ENCODE measurements at regions not wholly inside any gene's neighbourhood (a gene's known extent, or its start where the extent isn't known, plus 50 kb on each side); places are given as distances from the start of the nearest gene placed in this dataset.

DNA sequence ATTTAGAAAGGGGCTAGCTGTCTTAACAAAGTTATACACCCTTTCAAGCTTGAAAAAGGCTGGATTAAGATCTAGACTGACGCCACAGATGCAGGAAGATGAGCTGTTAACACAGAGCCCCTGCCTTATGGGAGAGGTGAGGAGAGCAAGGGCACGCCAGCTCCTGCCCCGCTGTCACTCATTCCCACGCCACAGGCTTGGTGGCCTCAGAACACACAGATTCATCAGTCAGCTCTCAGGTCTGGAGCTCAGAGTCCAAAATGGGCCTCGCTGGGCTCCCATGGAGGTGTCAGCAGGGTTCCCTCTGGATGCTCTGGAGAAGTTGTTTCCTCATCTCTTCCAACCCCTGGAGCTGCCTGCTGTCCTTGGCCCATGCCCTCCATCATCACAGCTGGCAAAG lies 554.2 kb downstream of the TCERG1L start:
- no peak for DNase-seq

DNA sequence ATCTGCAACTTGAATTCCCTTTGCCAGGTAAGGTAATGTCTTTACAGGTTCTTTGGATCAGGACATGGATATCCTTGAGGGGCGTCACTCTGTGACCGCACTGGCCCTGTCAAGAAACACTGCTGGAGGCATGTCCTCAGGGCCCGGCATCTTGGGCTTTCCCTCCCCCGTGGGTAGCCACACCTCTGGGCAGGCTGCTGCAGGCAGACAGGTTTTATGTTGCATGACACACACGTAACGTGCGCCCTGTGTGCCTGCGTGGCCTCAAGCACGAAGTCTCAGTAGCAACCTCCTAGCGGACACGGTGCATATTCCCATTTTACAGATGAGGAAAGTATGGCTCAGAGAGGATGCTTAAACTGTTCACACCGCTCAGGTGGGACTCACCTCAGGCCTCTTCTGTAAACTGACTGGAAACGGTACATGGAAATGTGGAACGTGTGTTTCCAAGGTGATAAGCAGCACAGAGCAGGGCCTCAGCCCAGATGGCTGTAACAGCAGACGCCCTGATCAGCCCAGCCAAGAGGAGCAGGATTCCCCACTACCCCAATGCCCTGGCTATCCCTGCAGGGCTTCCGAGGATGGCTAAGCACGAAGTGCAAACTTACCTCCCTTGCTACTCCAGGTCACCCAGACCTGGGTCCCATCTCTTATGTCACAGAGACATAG lies 553.6 kb downstream of the TCERG1L start:
- DNase-seq: no peak

- DNase-seq: no peak
These were observed 553.0 kb downstream of the TCERG1L start for GRCh38 chr10:130758529-130758928.

- DNase-seq: no peak
These were observed 550.4 kb downstream of the TCERG1L start for GRCh38 chr10:130761032-130761575.

- no peak for DNase-seq
These were observed 549.7 kb downstream of the TCERG1L start for GRCh38 chr10:130761788-130762301.

GRCh38 chr10:130762491-130762890 lies 549.0 kb downstream of the TCERG1L start:
- DNase-seq: no peak

GRCh38 chr10:130763071-130763470 lies 548.5 kb downstream of the TCERG1L start:
- DNase-seq: no peak

DNA sequence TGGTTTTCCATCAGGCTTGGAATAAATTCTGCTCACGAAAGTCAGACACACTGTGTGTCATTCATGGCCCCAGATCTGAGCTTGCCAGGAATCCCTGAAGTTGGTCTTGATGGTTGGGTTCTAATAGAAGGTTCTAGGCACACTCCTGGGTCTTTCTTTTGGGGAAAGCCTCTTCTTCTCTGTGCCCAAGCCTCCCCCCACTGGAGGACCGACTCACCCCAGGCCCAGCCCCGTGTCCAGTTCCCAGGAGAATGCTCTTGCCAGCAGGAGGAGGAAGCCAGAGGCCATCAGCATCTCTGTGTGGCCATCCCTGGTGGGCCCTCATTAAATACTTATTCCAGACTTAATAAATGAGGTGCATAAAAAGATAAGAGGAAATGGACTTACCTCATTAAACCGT lies 548.0 kb downstream of the TCERG1L start:
- no peak for DNase-seq

DNA sequence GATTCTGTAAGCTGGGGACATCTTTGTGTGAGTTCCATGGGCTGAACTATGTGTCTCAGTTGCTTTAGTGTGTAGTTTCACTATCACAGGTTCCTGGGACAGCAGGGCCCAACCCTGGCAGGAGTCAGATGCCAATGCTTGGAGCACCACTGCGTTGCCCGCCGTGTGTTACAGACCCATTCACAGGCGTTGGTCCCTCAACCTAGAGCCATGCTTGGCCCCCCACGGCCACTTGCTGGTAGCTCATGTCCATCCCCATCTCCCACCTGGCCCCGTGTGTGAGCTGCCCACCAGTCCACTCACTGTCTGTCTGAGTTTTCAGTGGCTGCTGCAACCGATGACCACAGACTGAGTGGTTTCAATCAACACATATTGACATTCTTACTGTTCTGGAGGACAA lies 546.9 kb downstream of the TCERG1L start:
- DNase-seq: no peak

DNA sequence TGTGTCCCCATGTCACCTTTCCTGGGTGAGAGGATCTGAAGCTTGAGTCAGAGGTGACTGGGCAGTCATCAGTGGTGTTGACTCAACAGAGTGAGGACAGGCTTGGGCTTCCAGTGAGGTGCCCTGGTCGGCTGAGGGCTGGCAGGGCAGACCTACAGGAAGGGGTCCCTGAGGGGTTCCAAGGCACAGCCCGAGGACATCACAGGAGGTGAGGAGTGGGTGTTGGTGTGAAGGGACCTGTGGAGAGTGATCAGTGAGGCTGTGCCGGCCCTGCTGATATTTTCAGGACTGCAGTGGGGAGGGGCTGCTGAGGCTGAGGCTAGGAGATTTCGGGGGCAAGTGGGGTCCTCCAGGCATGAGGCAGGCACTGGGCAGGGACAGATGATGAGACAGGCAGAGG lies 545.5 kb downstream of the TCERG1L start:
- DNase-seq: no peak

- no peak for DNase-seq
These were observed 544.3 kb downstream of the TCERG1L start for GRCh38 chr10:130767116-130767730.

GRCh38 chr10:130769146-130770017 lies 542.1 kb downstream of the TCERG1L start:
- no peak for DNase-seq

DNA sequence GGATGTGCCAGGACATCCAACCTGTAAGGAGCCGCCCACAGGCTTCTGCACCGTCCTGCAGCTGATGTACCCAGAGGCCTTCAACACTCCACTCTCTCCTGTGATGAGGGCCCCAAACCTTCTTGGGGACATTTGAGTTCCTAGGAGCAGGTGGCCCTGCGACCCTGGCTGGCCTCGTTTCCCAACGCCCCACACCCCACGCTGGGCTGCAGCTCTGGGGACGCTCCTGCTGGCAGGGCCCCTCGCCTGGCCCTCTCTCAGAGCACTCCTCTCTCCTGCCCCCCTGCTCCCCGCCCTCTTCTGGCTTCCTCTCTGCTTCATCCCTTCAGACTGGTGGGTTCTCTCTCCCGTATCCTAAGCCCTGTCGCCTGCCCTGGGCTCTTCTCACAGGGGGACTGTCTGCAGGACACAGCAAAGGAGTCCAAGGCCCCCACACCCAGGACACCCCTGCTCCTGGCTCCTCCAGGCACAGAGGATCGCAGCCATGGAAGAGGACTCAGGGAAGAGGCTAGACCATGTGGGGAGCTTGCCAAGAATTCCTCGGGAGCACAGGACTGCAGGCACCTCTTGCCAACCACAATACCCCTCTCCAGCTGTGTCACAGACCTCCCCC lies 541.4 kb downstream of the TCERG1L start:
- DNase-seq: no peak

GRCh38 chr10:130771491-130771946 lies 540.0 kb downstream of the TCERG1L start:
- DNase-seq: no peak

DNA sequence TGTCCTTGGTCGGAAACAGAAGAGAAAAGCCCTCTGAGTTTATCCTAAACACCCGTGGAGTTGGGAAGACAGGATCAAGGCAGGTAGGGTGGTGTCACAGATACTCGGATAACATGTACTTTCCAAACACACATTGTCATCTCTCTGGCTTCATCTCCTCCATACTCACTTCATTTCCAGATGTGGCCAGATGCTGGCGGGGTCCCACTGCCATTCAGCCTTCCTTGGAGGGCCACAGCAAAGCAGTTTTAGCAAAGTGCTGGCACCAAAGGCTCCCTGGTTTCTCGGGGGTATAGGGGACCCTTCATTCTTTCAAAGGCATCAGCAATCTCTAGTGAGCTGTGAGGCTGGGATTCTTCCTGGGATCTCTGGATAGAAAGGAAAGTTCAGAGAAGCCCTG lies 539.5 kb downstream of the TCERG1L start:
- no peak for DNase-seq

DNA sequence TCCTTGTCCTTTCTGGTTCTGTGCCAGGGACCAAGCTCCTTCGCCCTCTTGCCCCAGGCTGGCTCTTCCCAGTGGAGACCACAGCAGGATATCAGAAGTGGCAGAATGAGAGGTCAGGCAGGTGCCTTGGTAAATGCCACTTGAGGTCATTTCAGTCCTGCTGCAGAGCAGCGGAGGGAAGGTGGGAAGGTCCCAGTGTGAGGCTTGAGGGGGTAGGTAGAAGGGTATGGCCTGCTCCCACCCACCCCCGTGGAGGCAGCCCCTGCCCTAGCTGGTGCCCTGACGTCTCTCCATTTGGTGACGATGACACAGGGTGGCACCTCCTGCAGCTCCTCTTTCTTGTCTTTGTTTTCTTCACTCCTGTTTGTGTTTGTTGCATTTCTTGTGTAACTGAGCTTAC lies 538.8 kb downstream of the TCERG1L start:
- no peak for DNase-seq

DNA sequence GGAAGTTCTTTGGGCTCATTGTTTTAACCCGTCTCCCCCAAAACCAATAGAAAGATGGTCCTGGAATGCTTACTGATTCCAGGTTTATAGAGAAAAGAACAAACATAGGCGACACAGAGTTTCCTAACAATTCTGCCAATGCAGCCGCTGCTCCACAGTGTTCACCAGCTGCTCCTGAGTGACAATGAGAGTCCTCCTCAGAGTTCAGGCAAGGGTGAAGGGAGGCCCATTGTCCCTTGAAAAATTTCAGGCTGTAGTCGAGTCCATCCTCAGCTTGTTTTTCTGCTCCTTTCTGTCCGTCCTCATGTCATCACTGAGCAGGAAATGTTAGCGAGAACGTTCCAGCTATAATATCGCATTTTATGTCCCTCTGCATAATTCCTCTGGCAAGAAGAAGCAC lies 537.6 kb downstream of the TCERG1L start:
- DNase-seq: no peak

DNA sequence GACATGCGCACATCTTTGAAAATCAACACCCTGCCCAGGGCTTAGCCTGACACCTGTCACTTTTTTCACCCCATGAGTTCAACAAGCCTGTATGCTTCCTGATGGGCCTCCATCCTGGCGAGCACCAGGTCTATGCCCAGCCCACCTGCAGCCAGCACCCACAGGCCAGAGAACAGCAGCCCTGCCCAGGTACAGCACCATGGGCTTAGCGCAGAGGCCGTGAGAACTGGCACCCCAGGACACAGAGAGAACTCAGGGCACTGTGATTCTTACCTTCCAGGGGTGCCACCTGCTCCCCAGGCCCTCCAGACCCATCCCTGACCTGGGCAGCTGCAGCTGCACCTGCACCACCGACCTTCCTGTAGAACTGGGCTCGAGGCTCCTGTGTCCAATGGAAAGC lies 536.6 kb downstream of the TCERG1L start:
- no peak for DNase-seq

GRCh38 chr10:130775311-130775710 lies 536.2 kb downstream of the TCERG1L start:
- DNase-seq: no peak

GRCh38 chr10:130776724-130777123 lies 534.8 kb downstream of the TCERG1L start:
- no peak for DNase-seq

GRCh38 chr10:130777507-130778165 lies 533.9 kb downstream of the TCERG1L start:
- no peak for DNase-seq

DNA sequence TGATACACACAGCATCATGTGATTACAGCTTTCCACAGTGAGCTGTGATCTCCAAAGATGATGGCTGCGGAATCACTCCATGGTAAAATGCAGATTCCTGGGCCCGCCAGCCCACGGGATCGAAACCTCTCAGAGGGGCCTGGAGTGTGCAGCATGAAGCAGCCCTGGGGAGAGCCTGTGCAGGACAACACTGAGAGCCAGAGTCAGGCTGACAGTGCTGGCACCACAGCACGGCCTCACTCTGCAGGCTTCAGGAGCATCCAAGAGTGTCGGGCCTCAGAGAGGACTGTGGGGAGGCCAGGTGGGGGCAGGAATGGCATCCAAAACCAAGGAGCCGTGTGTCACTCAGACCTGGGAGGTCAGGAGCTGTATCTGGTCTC lies 533.4 kb downstream of the TCERG1L start:
- no peak for DNase-seq
